ENCODE measurements at regions not wholly inside any gene's neighbourhood (a gene's known extent, or its start where the extent isn't known, plus 50 kb on each side); places are given as distances from the start of the nearest gene placed in this dataset.
"Not testable (repeated sequence)": the region's sequence is repeated elsewhere in the genome, so short reads cannot be mapped to it uniquely, and the experiment has no call there.

GRCh38 chr21:5013455-5014304 is 5507.7 kb upstream of the TPTE start:
- not testable (repeated sequence) for DNase-seq (ENCODE audit: low spot score)

GRCh38 chr21:5015187-5015586 is 5506.2 kb upstream of the TPTE start:
- not testable (repeated sequence) for DNase-seq (ENCODE audit: low spot score)

- not testable (repeated sequence) for DNase-seq (ENCODE audit: low spot score)
These were observed 5502.3 kb upstream of the TPTE start for GRCh38 chr21:5019120-5019519.

GRCh38 chr21:5021815-5022214 is 5499.6 kb upstream of the TPTE start:
- not testable (repeated sequence) for DNase-seq (ENCODE audit: low spot score)

GRCh38 chr21:5022254-5022653 is 5499.1 kb upstream of the TPTE start:
- DNase-seq (ENCODE audit: low spot score), result not testable (repeated sequence)

GRCh38 chr21:5022748-5023147 is 5498.6 kb upstream of the TPTE start:
- DNase-seq (ENCODE audit: low spot score), result not testable (repeated sequence)

GRCh38 chr21:5035147-5035546 is 5486.2 kb upstream of the TPTE start:
- not testable (repeated sequence) for DNase-seq (ENCODE audit: low spot score)

GRCh38 chr21:5035587-5035986 is 5485.8 kb upstream of the TPTE start:
- not testable (repeated sequence) for DNase-seq (ENCODE audit: low spot score)

- DNase-seq (ENCODE audit: low spot score), result not testable (repeated sequence)
These were observed 5483.6 kb upstream of the TPTE start for GRCh38 chr21:5037606-5038331.

GRCh38 chr21:5039926-5040325 is 5481.5 kb upstream of the TPTE start:
- not testable (repeated sequence) for DNase-seq (ENCODE audit: low spot score)

GRCh38 chr21:5042583-5042982 is 5478.8 kb upstream of the TPTE start:
- not testable (repeated sequence) for DNase-seq (ENCODE audit: low spot score)

- DNase-seq (ENCODE audit: low spot score), result not testable (repeated sequence)
These were observed 5476.6 kb upstream of the TPTE start for GRCh38 chr21:5044812-5045211.

- not testable (repeated sequence) for DNase-seq (ENCODE audit: low spot score)
These were observed 5469.9 kb upstream of the TPTE start for GRCh38 chr21:5051303-5052018.

- not testable (repeated sequence) for DNase-seq (ENCODE audit: low spot score)
These were observed 5466.2 kb upstream of the TPTE start for GRCh38 chr21:5055027-5055754.

- DNase-seq (ENCODE audit: low spot score), result not testable (repeated sequence)
These were observed 5465.1 kb upstream of the TPTE start for GRCh38 chr21:5055996-5056962.

- not testable (repeated sequence) for DNase-seq (ENCODE audit: low spot score)
These were observed 5464.3 kb upstream of the TPTE start for GRCh38 chr21:5057077-5057476.

GRCh38 chr21:5060364-5061083 is 5460.9 kb upstream of the TPTE start:
- not testable (repeated sequence) for DNase-seq (ENCODE audit: low spot score)

- not testable (repeated sequence) for DNase-seq (ENCODE audit: low spot score)
These were observed 5456.7 kb upstream of the TPTE start for GRCh38 chr21:5064581-5065142.

Measured in SW480 (cell line).